HG03108 (cell line): ENCODE measurements at regions not wholly inside any gene's neighbourhood (a gene's known extent, or its start where the extent isn't known, plus 50 kb on each side); places are given as distances from the start of the nearest gene placed in this dataset.

Experiments used
- ATAC-seq: cut with Tn5 transposase; IDR thresholded peaks from one replicate; pipeline ENCODE4 v1.9.1; 2021; ENCODE audit warnings: moderate library complexity; ENCODE audit not compliant: unreplicated experiment

DNA sequence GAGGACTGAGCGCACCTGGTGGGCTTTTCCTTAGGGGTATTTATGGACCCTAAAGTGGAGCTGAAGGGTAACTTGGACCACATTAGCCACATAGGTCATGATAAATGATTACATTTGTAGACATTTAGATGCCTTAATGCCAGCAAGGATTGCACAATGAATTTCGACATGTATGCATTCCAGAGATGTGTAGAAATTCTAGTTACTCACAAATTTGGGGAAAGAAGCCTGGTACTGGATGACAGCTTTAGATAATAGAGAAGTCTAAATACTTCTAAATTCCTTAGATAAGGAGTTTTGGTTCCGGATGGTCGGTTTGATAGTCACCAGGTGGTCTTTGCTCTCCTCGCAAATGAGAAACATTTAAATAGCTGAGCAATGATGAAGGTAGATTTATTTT, 609.5 kb upstream of the PRKX start:
- ATAC-seq: no peak

DNA sequence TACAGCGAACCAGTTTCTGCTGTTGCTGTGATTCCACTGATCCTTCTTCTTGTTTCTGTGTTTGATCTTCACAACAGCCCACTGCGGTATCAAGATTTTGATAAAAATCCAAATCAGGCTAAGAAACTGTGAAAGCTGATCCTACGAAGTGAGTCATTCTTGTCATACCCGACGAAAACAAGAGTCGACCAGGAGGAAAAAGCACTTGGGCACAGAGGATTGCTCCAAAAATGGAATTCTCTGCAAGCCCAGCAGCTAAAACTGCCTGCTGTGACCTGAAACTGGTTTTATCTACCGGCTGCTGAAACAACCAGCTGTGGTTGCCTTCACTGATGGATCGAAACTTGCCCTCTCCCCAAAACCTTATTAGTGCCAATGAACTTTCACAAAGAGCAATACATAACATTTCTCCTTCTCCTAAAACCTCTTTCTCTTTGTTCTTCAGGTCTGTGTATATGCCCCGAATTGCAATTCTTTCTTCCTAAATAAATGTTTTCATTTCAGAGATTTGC, 607.0 kb upstream of the PRKX start:
- no peak for ATAC-seq

DNA sequence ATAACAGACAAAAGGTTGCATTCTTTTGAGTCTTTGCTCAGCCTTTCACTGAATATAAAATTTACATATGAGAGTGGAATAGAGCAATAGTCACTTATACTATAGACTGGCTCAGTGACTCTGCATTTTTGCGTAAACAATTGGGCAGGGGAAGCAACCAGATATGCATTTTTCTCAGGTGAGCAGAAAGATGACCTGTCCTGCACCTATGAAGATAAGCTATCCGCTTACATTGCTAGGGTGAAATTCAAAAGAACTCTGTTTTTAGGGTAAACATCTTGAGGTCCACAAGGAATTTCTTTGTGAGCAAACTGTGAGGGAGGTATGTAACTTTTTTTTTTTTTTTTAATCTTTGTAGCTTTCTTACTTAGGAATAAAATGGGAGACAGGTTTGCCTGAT, 602.4 kb upstream of the PRKX start:
- no peak for ATAC-seq

DNA sequence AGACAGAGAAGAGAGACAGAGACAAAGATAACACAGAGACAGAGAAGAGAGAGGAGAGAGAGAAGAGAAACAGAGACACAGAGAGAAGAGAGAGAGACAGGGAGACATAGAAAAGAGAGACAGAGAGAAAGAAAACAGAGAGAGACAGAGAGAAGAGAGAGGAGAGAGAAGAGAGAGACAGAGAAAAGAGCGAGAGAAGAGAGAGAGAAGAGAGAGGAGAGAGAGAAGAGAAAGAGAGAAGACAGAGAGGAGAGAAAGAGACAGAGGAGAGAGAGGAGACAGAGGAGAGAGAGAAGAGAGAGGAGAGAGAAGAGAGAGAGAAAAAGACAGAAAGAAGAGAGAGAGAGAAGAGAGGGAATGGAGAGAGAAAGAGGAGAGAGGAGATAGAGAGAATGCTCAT, 601.1 kb upstream of the PRKX start:
- no peak for ATAC-seq

DNA sequence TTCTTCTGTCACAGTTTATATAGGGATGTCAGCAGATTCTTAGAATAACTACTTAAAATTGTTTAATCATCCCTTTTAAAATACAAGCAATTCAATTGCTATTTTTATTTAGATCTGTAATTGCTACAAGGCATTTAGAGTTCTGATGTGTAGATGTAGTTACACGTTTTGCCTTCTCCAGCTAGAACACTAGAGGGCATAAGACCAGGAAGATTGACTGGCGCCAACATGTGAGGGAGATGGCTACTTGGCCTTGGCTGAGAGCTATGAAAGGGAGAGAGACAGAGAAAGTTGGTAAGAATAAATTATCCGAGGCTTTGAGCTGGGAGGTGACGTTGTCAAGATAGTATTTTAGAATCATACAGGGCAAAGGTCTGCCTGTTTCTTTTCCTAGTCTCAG, 563.7 kb upstream of the PRKX start:
- ATAC-seq: no peak

DNA sequence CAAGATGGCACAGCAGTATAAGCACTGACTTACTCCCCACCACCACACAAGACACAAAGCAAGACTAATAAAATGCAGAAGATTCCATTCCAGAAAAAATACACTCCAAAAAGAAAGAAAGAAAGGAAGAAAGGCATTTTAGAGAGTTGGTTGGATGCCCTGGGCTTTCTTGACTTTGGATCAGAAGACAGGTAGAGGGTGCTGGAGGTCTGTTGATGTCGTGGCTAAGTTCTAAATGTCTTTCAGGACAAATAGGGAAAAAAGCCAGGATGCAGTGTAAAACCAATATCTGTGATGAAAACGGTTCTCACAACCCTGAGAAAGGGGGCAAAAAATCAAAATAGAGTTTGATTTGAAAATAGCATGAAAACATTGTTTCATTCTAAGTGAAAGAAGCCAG, 555.2 kb upstream of the PRKX start:
- ATAC-seq: no peak

DNA sequence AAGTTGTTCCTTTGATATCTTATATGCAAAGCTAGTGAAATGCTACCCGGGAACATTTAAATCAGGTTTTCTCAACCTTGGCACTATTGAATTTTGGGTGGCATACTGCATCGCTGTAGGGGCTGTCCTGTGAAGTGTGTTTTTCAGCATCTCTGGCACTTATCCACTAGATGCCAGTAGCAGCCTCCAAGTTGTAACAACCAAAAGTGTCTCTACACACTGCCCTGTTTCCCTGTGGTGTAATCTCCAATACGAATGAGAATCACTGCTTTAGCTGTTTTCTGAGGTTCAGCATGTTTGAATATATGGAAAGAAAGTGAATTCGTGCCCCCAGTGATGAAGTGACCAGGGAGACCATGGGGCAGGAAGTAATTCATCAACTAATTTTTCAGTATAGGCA, 551.6 kb upstream of the PRKX start:
- ATAC-seq: no peak

DNA sequence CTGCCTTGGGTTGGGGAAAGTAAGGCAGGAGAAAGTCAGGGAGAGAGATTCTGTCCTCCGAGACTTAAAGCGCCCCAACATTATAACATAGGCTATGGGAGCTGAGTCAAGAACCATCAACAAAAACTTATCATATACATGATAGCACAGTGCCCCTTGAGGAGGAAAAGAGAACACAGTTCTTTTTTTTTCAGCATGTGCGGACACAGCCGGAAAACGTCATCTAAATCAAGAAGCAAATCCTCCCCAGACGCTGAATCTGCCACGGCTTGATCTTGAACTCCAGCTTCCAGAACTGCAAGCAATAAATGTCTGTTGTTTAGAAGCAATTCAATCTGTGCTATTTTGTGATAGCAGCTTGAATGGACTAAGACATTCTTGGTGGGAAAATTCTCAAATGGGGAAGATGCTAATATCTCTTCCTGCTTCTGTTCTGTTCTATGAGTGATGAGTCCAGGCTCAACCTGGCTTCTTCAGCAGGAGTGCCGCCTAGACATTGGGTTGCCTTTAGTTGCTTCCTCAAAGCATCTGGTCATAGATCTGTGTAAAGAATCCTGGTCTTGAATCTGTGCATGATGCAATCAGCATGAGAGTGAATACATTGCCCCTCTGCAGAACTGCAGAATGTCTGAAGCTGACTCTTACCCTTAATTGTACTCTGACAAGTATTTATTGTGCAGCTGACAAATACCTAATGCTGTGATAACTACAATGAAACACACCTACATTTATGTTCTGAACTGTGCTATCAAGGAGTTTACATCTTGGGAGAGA, 549.8 kb upstream of the PRKX start:
- ATAC-seq: no peak

DNA sequence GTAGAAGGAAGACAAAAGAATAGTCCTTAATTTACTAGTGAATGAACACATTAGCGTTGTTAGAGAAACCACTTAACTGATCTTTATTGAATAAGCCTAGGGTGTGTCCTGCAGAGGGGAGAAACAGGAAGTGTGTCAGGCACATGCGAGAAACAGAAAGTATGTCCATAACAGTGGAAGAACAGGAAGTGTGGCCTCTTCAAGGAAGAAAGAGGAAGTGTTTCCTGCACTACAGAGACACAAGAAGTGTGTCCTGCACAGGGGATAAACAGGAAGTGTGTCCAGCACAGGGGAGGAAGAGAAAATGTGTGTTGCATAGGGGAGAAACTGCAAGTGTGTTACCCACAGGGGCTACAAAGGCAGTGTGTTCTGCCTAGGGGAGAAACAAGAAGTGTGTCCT, 539.6 kb upstream of the PRKX start:
- no peak for ATAC-seq

DNA sequence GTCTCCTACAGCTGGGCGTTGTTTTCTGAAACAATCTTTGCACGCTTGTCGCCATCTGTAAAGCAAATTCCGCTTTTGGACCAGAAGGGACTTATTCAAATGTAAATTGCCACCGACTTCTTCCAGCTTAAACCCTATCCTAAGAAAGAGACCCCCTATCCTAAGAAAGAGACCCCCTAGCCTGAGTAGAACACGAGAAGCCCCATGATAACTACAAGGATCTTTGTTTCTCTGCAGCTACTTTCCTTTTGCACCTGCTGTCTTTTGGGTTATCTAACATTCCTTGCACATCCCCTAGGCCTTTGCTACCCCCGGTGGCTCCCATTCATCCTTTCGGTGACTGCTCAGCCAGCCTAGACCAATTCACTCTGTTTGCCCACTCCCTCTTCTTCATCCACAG, 536.0 kb upstream of the PRKX start:
- no peak for ATAC-seq

DNA sequence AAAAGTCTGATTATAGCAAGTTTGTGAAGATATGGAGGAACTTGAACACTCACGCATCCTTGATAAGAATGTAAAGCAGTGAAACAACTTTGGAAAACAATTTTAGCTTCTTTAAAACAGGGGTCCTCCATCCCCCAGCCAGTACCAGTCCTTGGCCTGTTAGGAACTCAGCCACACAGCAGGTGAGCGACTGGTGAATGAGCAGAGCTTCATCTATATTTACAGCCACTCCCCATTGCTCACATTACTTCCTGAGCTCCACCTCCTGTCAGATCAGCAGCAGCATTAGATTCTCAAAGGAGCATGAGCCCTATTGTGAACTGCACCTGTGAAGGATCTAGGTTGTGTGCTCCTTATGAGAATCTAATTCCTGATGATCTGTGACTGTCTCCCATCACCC, 530.3 kb upstream of the PRKX start:
- ATAC-seq: no peak

DNA sequence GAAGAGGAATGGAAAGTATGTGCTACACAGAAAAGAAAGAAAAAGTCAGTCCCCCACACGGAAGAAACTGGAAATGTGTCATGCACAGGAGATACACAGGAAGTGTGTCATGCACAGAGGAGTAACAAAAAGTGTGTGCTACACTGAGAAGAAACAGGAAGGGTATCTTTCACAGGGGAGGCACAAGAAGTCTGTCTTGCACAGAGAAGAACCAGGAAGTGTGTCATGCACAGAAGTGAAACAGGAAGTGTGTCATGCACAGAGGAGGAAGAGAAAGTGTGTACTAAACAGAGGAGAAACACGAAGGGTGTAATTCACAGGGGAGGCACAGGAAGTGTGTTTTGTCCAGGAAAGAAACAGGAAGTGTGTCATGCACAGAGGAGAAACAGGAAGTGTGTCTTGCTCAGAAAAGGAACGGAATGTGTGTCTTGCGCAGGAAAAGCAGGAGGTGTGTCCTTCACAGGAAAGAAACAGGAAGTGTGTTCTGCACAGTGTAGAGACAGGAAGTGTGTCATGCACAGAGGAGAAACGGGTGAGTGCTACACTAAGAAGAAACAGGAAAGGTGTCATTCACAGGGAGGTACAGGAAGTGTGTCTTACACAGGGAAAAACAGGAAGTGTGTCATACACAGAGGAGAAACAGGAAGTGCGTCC, 527.2 kb upstream of the PRKX start:
- no peak for ATAC-seq

DNA sequence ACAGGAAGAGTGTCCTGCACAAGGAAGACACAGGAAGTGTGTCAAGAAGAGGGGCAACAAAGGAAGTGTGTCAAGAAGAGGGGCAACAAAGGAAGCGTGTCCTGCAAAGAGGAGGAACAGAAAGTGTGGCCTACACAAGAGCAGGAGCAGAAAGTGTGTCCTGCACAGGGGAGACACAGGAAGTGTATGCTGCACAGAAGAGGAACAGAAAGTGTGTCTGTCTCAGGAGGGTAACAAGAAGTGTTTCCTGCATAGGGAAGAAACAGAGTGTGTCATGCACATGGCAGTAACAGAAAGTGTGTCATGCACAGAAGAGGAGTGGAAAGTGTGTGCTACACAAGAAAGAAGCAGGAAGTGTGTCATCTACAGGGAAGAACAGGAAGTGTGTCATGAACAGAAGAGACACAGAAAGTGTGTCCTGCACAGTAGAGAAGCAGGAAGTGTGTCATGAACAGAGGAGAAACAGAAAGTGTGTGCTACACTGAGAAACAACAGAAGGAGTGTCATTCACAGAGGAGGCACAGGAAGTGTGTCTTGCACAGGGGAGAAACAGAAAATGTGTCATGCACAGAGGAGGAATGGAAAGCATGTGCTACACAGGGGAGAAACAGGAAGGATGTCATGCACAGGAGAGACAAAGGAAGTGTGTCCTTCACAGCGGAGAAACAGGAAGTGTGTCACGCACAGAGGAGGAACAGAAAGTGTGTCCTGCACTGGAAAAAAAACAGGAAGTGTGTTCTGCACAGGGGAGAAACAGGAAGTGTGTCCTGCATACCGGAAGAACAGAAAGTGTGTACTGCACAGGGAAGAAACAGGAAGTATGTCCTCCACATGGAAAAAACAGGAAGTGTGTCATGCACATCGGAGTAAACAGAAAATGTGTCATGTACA, 526.4 kb upstream of the PRKX start:
- no peak for ATAC-seq

DNA sequence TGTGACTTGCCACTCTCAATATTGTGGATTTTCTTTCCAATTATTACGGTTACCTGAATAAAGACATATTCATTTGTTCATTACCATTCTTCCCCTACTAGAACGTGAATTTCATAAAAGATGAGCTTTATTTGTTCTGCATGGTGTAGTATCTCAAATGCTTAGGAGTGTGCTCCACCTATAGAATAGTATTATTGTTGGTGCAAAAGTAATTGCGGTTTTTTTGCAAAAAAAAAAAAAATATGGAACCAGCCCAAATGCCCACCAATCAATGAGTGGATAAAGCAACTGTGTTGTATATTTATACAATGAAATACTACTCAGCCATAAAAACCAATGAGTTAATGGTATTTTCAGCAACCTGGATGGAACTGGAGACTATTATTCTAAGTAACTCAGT, 525.5 kb upstream of the PRKX start:
- no peak for ATAC-seq

DNA sequence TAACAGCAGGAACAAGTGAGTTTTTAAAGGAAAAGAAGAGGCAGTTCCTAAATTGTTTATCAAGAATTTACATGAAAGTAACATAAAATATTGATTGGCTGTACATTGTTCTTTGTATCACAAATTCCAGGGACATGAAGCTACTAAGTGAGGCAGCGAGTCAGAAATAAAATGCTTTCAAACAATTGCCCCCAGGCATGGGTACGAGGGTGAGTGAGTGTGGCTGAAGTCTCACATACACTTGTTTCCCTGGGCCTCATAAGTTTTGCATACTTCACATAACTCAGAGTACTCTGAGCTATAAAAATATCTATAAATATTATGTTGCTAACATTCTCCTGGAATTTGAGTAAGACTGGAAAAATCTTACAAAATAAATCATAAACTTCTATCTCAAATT, 511.6 kb upstream of the PRKX start:
- no peak for ATAC-seq

DNA sequence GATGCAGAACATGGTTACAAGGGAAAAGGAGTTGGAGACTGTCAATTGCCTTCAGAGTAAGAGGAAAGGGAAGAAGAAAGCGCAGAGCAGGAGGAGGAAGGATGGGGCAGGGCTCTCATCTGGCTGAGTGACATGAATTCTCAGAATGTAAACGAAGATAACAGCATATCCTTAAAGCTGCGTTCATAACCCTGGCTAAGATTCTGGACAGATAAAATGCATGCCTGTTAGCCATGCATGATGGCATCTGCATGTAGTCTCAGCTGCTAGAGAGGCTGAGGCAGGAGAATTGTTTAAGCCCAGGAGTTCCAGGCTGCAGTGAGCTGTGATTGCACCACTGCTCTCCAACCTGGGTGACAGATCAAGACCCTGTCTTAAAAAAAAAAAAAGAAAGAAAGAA, 493.5 kb upstream of the PRKX start:
- no peak for ATAC-seq

DNA sequence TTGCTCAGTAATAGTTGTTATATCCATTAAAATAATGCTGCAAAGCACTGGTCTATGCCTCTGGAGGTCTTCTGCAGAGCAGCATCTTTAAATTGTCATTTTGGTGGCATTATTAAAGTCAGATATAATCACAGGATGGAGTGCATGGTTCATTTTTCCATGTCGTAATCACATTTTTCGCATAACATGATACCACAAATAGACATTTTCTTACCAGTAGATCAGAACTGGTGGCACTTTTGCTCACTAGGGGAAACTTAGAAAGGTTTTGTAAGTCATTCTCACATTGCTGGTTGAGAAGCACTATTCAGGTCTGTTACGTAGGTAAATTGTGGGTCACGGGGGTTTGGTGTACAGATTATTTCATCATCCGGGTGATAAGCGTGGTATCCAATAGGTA, 484.5 kb upstream of the PRKX start:
- ATAC-seq: no peak

DNA sequence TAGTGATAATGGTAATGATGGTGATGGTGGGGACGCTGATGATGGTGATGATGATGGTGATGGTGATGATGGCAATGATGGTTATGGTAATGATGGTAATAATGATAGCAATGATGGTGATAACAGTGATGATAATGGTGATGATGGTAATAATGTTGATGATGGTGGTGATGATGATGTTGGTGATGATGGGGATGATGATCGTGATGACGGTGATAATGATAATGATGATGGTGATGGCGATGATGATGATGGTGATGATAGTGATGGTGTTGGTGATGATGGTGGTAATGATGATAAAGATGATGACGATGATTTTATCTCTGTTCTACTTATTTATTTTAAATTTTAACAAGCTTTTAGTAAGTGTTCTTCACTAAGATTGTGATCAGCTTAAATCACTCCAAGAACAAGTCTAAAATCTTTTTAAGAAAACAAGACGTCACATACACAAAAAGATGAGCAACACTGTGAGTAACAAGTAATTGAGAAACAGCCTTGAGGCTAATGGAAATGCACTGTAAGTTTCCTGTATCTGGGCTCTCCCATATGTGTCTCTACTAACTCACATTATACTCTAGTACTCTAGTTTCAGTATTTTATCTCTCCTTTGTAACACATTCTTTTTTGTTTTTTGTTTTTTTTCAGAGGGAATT, 480.2 kb upstream of the PRKX start:
- no peak for ATAC-seq

DNA sequence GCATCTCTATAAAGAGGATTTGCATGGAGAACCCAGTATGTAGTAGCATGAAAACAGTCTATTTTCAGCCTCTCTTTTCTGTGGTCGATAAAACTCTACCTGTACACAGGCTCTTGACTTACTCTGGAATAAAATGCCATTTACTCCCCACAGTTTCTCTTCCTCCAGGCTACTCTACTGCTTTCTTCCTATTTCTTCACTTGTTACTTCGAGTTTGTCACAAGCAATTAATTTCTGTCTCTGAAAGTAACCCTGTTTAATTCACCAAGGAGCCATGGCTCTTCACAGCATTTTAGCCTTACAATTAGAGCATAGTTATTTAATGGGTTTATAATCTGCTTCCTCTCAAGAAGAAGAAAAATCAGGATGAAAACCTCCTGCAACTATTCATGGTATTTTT, 472.9 kb upstream of the PRKX start:
- ATAC-seq: no peak

DNA sequence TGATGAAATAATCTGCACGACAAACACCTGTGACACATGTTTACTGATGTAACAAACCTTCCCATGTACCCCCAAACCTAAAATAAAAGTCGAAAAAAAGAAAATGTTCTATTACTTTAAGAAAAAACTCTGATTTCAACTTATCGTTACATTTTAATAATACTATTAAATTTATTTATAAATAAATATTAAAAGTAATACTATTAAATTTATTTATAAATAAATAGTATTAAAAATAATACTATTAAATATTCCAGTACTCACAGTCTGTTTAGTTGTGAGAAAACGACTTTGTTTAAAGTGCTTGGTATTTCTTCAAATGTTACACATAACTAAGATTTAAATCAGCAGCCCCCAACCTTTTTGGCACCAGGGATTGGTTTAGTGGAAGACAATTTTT, 471.6 kb upstream of the PRKX start:
- ATAC-seq: no peak

DNA sequence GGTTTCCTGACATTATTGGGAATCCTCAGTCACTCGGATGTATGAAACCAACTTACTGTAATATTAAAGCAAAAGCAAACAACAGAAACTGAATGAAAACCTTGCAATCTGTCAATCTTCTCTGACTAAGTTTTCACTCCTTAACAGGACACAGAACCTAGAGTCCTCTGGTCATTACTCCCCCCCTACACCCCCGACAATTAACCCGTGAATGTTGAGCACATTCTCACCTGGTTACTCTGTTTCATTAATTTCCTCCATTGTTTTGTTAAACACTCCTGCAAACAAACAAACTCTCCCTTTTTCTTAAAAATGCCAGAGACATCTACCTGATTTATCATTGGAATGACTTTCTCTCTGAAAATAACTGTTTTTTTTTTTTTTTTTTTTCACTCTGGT, 469.0 kb upstream of the PRKX start:
- no peak for ATAC-seq
